HEK293 (cell line): ENCODE measurements at regions not wholly inside any gene's neighbourhood (a gene's known extent, or its start where the extent isn't known, plus 50 kb on each side); places are given as distances from the start of the nearest gene placed in this dataset.

ENCODE experiments used
- CTCF ChIA-PET: fragments of 350-600 bp; formaldehyde crosslinking; extraction: SDS; loops from one replicate; lab custom pipeline; 2021; ENCODE audit warnings: antibody characterized with exemption; lab: Yijun Ruan, JAX
- POLR2A ChIA-PET: fragments of 300-600 bp; formaldehyde crosslinking; extraction: SDS; loops from one replicate; lab custom pipeline; 2020; ENCODE audit warnings: antibody characterized with exemption, inconsistent platforms; lab: Yijun Ruan, JAX
- H3K27ac ChIP-seq: fragments of 200-500 bp; sonication (Bioruptor generic); 2 replicates; pipeline ENCODE4 v1.5.1; 2014; ENCODE audit warnings: low read depth, low read length, control low read depth, inconsistent platforms; ENCODE audit errors: extremely low read depth
- H3K36me3 ChIP-seq, 2 experiments: fragments of 200-500 bp in 1 of 2; sonication (Bioruptor generic) in 1 of 2; 1 replicate in 1 of 2; 2 replicates in 1 of 2; pipeline ENCODE4 v1.5.1; 2014 to 2017; ENCODE audit warnings: inconsistent platforms in 2 of 2, low read length in 2 of 2; ENCODE audit not compliant: control insufficient read depth in 2 of 2, insufficient read depth in 1 of 2
- H3K4me1 ChIP-seq: fragments of 200-500 bp; sonication (Bioruptor generic); 2 replicates; pipeline ENCODE4 v1.5.1; 2014; ENCODE audit warnings: mild to moderate bottlenecking, low read length, inconsistent platforms; ENCODE audit not compliant: control insufficient read depth, insufficient read depth
- H3K4me3 ChIP-seq: 2 replicates; pipeline ENCODE4 v1.5.1; 2011; ENCODE audit warnings: low read depth, mild to moderate bottlenecking, control low read depth, low read length, moderate library complexity
- H3K9me3 ChIP-seq: fragments of 200-500 bp; sonication (Bioruptor generic); 2 replicates; pipeline ENCODE4 v1.5.1; 2014; ENCODE audit warnings: low read depth, low read length, inconsistent platforms; ENCODE audit not compliant: control insufficient read depth, insufficient read depth
- GFI1B ChIP-seq: fragments of 450-650 bp; formaldehyde crosslinking; IDR thresholded peaks from 2 replicates; pipeline ENCODE4 v1.5.1; 2016; ENCODE audit warnings: missing biosample characterization, missing genetic modification characterization
- KLF8 ChIP-seq: fragments of 450-650 bp; formaldehyde crosslinking; IDR thresholded peaks from 2 replicates; pipeline ENCODE4 v1.5.1; 2016; ENCODE audit warnings: missing biosample characterization, missing genetic modification characterization
- MYNN ChIP-seq: fragments of 450-650 bp; formaldehyde crosslinking; IDR thresholded peaks from 2 replicates; pipeline ENCODE4 v1.5.1; 2016; ENCODE audit warnings: missing biosample characterization, missing genetic modification characterization, borderline replicate concordance
- OVOL3 ChIP-seq: fragments of 450-650 bp; formaldehyde crosslinking; IDR thresholded peaks from 2 replicates; pipeline ENCODE4 v1.5.1; 2016; ENCODE audit warnings: missing biosample characterization, missing genetic modification characterization
- SCRT2 ChIP-seq: fragments of 450-650 bp; formaldehyde crosslinking; IDR thresholded peaks from 2 replicates; pipeline ENCODE4 v1.5.1; 2016; ENCODE audit warnings: missing biosample characterization, missing genetic modification characterization
- SETDB1 ChIP-seq: IDR thresholded peaks from one replicate; pipeline ENCODE4 v1.6.1; 2017; ENCODE audit warnings: mild to moderate bottlenecking, low read length, moderate library complexity, mixed read lengths; ENCODE audit not compliant: insufficient read length
- ZEB2 ChIP-seq: fragments of 450-650 bp; formaldehyde crosslinking; IDR thresholded peaks from 2 replicates; pipeline ENCODE4 v1.5.1; 2016; ENCODE audit warnings: missing biosample characterization, missing genetic modification characterization
- ZFHX2 ChIP-seq: fragments of 450-650 bp; formaldehyde crosslinking; conservative IDR thresholded peaks from 2 replicates; pipeline ENCODE4 v1.5.1; 2016; ENCODE audit warnings: missing biosample characterization, missing genetic modification characterization
- ZNF169 ChIP-seq: fragments of 450-650 bp; formaldehyde crosslinking; IDR thresholded peaks from 2 replicates; pipeline ENCODE4 v1.5.1; 2016; ENCODE audit warnings: missing biosample characterization, missing genetic modification characterization
- ZNF302 ChIP-seq: fragments of 450-650 bp; formaldehyde crosslinking; IDR thresholded peaks from 2 replicates; pipeline ENCODE4 v1.5.1; 2016; ENCODE audit warnings: missing biosample characterization, missing genetic modification characterization, low read depth
- ZNF449 ChIP-seq: fragments of 450-650 bp; formaldehyde crosslinking; IDR thresholded peaks from 2 replicates; pipeline ENCODE4 v1.5.1; 2017; ENCODE audit warnings: missing biosample characterization, mild to moderate bottlenecking, missing genetic modification characterization, moderate library complexity
- ZNF513 ChIP-seq: fragments of 450-650 bp; IDR thresholded peaks from 2 replicates; pipeline ENCODE4 v1.5.1; 2018; ENCODE audit warnings: missing biosample characterization, missing genetic modification characterization
- ZNF529 ChIP-seq: fragments of 450-650 bp; formaldehyde crosslinking; IDR thresholded peaks from 2 replicates; pipeline ENCODE4 v1.5.1; 2017; ENCODE audit warnings: missing genetic modification characterization, missing biosample characterization; ENCODE audit not compliant: insufficient replicate concordance
- ZNF544 ChIP-seq: fragments of 450-650 bp; formaldehyde crosslinking; IDR thresholded peaks from 2 replicates; pipeline ENCODE4 v1.5.0; 2017; ENCODE audit warnings: missing biosample characterization, missing genetic modification characterization
- ZNF549 ChIP-seq: fragments of 450-650 bp; IDR thresholded peaks from 2 replicates; pipeline ENCODE4 v1.5.1; 2018; ENCODE audit warnings: missing biosample characterization, missing genetic modification characterization, mild to moderate bottlenecking, inconsistent platforms, moderate library complexity
- ZNF621 ChIP-seq: fragments of 450-650 bp; formaldehyde crosslinking; IDR thresholded peaks from 2 replicates; pipeline ENCODE4 v1.5.1; 2017; ENCODE audit warnings: missing biosample characterization, missing genetic modification characterization
- ZNF624 ChIP-seq: fragments of 450-650 bp; formaldehyde crosslinking; IDR thresholded peaks from 2 replicates; pipeline ENCODE4 v1.5.1; 2017; ENCODE audit warnings: missing biosample characterization, missing genetic modification characterization
- ZNF645 ChIP-seq: fragments of 450-650 bp; formaldehyde crosslinking; IDR thresholded peaks from 2 replicates; pipeline ENCODE4; 2016; ENCODE audit warnings: missing biosample characterization, missing genetic modification characterization
- ZNF76 ChIP-seq: fragments of 450-650 bp; formaldehyde crosslinking; IDR thresholded peaks from 2 replicates; pipeline ENCODE4; 2016; ENCODE audit warnings: low read depth, missing biosample characterization, missing genetic modification characterization, borderline replicate concordance
- ZNF777 ChIP-seq: fragments of 450-650 bp; formaldehyde crosslinking; IDR thresholded peaks from 2 replicates; pipeline ENCODE4 v1.5.1; 2017; ENCODE audit warnings: missing biosample characterization, missing genetic modification characterization, borderline replicate concordance
- ZNF843 ChIP-seq: fragments of 450-650 bp; formaldehyde crosslinking; IDR thresholded peaks from 2 replicates; pipeline ENCODE4 v1.5.1; 2016; ENCODE audit warnings: missing biosample characterization, missing genetic modification characterization
- TF ChIP-seq, protein P1 (sequence below): fragments of 450-650 bp; formaldehyde crosslinking; IDR thresholded peaks from 2 replicates; pipeline ENCODE4 v1.5.1; 2016; ENCODE audit warnings: missing biosample characterization, missing genetic modification characterization, borderline replicate concordance
- TF ChIP-seq, protein P2 (sequence below): fragments of 450-650 bp; formaldehyde crosslinking; IDR thresholded peaks from 2 replicates; pipeline ENCODE4 v1.5.1; 2016; ENCODE audit warnings: missing biosample characterization, missing genetic modification characterization, borderline replicate concordance

- TF ChIP-seq ZNF843 (tag by site-specific recombination) (no peak), ZNF529 (tag by site-specific recombination) (no peak), ZNF513 (tag by site-specific recombination) (no peak), ZNF449 (tag by site-specific recombination) (no peak), ZNF624 (tag by site-specific recombination) (no peak), ZNF302 (tag by site-specific recombination) (no peak)
Observed at GRCh38 chr18:73749304-73749703, 398.3 kb downstream of the FBXO15 start (continued).

DNA sequence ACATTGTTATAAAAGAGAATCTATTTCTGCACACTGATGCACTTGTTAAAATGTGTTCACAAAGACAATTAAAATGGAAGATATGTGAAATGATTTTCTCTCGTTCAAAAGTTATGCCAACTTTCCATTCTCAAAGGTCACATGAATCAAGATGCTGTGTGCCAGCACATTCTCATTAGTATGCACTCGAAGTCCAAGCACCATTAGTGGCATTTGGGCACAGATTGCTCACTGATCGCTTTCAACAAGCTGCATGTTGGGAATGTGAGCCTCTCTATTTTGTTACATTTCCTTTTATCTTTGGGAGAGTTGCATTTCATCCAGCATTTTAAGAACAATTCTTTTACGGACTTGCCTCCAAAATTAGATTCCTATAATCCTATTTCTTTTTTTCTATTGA lies 398.9 kb downstream of the FBXO15 start:
- H3K9me3 ChIP-seq = no peaks in the 10 kb centered on the region
- POLR2A ChIA-PET = no interaction called here
- TF ChIP-seq ZNF621 (tag by site-specific recombination) (no peak), ZNF76 (tag by site-specific recombination) (no peak), ZNF544 (tag by site-specific recombination) (no peak), ZNF777 (tag by site-specific recombination) (no peak), KLF8 (no peak), ZNF169 (tag by site-specific recombination) (no peak), MYNN (tag by site-specific recombination) (no peak), ZNF645 (tag by site-specific recombination) (no peak), ZFHX2 (tag by site-specific recombination) (no peak), ZNF549 (tag by site-specific recombination) (no peak), ZEB2 (tag by site-specific recombination) (no peak), SCRT2 (tag by site-specific recombination) (no peak), SETDB1 (no peak), GFI1B (no peak), OVOL3 (tag by site-specific recombination) (no peak)
- TF ChIP-seq, protein P1, sequence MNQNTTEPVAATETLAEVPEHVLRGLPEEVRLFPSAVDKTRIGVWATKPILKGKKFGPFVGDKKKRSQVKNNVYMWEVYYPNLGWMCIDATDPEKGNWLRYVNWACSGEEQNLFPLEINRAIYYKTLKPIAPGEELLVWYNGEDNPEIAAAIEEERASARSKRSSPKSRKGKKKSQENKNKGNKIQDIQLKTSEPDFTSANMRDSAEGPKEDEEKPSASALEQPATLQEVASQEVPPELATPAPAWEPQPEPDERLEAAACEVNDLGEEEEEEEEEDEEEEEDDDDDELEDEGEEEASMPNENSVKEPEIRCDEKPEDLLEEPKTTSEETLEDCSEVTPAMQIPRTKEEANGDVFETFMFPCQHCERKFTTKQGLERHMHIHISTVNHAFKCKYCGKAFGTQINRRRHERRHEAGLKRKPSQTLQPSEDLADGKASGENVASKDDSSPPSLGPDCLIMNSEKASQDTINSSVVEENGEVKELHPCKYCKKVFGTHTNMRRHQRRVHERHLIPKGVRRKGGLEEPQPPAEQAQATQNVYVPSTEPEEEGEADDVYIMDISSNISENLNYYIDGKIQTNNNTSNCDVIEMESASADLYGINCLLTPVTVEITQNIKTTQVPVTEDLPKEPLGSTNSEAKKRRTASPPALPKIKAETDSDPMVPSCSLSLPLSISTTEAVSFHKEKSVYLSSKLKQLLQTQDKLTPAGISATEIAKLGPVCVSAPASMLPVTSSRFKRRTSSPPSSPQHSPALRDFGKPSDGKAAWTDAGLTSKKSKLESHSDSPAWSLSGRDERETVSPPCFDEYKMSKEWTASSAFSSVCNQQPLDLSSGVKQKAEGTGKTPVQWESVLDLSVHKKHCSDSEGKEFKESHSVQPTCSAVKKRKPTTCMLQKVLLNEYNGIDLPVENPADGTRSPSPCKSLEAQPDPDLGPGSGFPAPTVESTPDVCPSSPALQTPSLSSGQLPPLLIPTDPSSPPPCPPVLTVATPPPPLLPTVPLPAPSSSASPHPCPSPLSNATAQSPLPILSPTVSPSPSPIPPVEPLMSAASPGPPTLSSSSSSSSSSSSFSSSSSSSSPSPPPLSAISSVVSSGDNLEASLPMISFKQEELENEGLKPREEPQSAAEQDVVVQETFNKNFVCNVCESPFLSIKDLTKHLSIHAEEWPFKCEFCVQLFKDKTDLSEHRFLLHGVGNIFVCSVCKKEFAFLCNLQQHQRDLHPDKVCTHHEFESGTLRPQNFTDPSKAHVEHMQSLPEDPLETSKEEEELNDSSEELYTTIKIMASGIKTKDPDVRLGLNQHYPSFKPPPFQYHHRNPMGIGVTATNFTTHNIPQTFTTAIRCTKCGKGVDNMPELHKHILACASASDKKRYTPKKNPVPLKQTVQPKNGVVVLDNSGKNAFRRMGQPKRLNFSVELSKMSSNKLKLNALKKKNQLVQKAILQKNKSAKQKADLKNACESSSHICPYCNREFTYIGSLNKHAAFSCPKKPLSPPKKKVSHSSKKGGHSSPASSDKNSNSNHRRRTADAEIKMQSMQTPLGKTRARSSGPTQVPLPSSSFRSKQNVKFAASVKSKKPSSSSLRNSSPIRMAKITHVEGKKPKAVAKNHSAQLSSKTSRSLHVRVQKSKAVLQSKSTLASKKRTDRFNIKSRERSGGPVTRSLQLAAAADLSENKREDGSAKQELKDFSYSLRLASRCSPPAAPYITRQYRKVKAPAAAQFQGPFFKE = no peak
- TF ChIP-seq, protein P2, sequence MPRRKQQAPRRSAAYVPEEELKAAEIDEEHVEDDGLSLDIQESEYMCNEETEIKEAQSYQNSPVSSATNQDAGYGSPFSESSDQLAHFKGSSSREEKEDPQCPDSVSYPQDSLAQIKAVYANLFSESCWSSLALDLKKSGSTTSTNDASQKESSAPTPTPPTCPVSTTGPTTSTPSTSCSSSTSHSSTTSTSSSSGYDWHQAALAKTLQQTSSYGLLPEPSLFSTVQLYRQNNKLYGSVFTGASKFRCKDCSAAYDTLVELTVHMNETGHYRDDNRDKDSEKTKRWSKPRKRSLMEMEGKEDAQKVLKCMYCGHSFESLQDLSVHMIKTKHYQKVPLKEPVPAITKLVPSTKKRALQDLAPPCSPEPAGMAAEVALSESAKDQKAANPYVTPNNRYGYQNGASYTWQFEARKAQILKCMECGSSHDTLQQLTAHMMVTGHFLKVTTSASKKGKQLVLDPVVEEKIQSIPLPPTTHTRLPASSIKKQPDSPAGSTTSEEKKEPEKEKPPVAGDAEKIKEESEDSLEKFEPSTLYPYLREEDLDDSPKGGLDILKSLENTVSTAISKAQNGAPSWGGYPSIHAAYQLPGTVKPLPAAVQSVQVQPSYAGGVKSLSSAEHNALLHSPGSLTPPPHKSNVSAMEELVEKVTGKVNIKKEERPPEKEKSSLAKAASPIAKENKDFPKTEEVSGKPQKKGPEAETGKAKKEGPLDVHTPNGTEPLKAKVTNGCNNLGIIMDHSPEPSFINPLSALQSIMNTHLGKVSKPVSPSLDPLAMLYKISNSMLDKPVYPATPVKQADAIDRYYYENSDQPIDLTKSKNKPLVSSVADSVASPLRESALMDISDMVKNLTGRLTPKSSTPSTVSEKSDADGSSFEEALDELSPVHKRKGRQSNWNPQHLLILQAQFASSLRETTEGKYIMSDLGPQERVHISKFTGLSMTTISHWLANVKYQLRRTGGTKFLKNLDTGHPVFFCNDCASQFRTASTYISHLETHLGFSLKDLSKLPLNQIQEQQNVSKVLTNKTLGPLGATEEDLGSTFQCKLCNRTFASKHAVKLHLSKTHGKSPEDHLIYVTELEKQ (tag by site-specific recombination) = no peak
- CTCF ChIA-PET = no interaction called here
- no peaks in the 10 kb centered on the region for H3K36me3 ChIP-seq
- no peak overlapping the region for H3K4me3 ChIP-seq
- H3K27ac ChIP-seq = no peak overlapping the region
- no peaks in the 10 kb centered on the region for H3K4me1 ChIP-seq
